GM19468 (cell line): ENCODE measurements at regions not wholly inside any gene's neighbourhood (a gene's known extent, or its start where the extent isn't known, plus 50 kb on each side); places are given as distances from the start of the nearest gene placed in this dataset.
"Not testable (repeated sequence)": the region's sequence is repeated elsewhere in the genome, so short reads cannot be mapped to it uniquely, and the experiment has no call there.

Experiments
- ATAC-seq: cut with Tn5 transposase; IDR thresholded peaks from one replicate; pipeline ENCODE4 v1.9.1; 2021; ENCODE audit warnings: mild to moderate bottlenecking, moderate library complexity, moderate number of reproducible peaks; ENCODE audit not compliant: unreplicated experiment; ENCODE audit errors: extremely low read depth

DNA sequence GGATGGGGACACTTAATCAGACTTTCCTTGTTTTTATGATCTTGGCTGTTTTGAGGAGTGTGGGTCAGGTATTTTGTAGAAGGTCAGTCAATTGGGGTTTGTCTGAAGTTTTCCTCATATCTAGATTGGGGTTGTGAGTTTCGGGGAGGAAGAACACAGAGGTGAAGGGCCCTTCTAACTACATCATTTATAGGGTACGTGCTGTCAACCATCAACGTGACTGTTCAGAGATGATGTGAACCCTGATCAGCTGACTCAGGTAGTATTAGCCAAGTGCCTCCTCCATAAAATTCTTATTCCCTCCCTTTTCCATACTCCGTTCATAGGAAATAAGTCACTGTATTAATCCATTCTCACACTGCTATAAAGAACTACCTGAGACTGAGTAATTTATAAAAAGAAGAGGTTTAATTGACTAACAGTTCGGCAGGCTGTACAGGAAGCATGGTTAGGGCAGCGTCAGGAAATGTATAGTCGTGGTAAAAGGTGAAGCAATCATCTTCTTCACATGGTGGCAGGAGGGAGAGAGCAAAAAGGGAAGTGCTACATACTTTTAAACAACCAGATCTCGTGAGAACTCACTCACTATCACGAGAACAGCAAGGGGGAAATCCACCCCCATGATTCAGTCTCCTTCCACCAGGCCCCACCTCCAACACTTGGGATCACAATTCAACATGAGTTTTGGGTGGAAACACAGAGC is 547.1 kb upstream of the LINC00305 start:
- ATAC-seq = no peak

- no peak for ATAC-seq
Observed at GRCh38 chr18:64693766-64694165, 544.9 kb upstream of the LINC00305 start.

GRCh38 chr18:64692826-64693225 is 543.9 kb upstream of the LINC00305 start:
- no peak for ATAC-seq

DNA sequence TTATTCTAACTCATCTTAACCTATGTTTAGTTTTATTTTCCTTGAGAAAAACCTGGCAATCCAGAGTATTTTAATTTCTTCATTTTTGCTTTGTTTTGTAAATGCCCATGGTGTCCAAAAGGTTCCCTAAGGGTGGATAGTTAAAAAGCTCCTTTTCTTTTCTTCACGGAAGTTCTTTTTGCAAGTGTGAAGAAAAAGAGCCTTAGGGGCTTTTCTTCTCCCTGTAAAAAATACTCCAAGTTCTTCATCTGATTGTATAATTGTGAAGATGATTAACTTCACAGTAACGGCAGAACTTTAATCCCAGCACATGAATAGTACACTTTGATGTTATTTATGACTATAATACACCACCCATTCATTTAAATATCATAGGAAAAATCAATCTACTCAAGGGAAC is 530.2 kb upstream of the LINC00305 start:
- no peak for ATAC-seq

DNA sequence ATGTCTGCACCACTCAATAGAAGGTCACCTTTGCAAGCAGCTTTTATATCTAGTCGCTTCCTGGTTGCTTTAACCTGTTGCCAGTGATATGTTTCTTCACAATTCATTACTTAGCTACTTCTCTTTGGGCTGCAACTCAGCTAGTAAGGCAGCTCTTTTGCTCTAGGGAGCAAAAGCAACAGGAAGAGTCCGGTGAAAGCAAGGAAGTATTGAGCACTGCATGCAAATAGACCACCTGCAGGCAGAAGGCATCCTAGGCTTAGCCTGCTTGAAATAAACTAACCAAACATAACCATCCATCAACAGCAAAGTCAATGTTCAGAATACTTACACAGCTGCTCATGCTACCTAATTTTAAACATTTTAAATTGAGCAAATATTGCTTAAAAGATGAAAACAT is 529.2 kb upstream of the LINC00305 start:
- no peak for ATAC-seq

DNA sequence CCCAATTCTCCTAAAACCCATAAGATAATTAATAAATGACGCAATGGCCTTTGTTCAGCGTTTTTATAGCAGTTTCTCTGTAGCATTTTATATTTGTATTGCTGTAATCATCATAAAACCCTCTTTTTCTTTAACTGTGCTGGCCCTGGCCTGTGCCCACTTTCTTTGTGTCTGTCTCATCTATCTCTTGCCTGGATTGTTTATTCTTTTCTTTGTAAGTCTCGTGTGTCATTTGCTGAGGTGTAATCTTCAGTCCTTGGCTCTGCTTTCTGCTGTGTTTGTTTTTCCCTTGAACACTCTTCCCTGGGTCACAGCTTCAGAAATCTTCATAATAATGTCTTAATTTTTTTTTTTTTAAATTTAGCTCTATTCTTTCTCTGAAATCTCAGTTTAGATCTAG is 525.8 kb upstream of the LINC00305 start:
- ATAC-seq = no peak

DNA sequence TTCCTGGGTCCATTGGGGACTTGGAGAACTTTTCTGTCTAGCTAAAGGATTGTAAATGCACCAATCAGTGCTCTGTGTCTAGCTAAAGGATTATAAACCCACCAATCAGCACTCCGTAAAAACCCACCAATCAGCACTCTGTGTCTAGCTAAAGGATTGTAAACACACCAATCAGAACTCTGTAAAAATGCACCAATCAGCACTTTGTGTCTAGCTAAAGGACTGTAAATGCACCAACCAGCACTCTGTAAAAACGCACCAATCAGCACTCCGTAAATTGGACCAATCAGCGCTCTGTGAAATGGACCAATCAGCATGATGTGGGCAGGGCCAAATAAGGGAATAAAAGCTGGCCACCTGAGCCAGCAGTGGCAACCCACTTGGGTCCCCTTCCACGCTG is 522.4 kb upstream of the LINC00305 start:
- ATAC-seq = not testable (repeated sequence)

DNA sequence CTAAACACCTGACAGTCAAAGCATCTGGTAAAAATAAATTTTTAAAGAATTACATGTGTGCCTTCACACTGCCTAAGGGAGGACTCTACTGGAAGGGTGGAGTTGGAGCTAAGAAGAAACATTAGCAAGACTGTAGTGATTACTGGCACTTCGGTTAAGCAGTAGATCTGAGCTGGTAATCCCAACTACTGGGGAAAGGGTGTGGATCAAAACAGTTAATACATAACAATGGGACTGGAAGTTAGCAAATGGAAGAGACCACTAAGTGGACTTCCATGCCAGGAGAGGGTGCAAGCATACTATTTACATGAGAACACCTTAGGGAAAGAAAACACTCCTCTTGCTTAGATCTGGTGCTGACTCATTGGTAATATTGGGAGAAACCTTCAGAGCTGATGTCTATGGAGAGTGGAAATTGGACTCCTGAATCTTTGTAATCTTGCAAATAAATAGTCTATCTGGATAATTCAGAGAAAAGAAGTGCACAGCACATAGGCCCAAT is 519.6 kb upstream of the LINC00305 start:
- no peak for ATAC-seq

DNA sequence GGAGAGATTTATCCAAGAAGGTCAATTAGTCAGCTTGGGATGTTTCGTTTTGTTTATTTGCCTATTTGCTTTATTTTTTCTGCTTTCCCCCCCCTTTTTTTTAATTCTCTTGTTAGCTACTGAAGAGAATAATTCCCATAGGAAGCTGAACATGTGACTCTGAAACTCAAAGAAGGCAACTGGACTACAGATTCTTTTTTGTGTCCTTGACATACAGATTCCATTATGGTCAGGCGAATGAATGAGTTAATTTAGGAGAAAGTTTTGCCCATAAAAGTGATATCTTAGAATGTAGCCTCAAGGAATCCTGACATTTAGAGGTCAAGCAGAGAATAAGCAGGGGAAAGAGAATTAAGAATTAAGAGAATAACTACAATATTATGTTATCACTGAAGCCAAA is 514.2 kb upstream of the LINC00305 start:
- no peak for ATAC-seq

- ATAC-seq = no peak
Observed at GRCh38 chr18:64659196-64659595, 510.3 kb upstream of the LINC00305 start.

GRCh38 chr18:64653068-64653467 is 504.2 kb upstream of the LINC00305 start:
- no peak for ATAC-seq

GRCh38 chr18:64650068-64650467 is 501.2 kb upstream of the LINC00305 start:
- no peak for ATAC-seq

DNA sequence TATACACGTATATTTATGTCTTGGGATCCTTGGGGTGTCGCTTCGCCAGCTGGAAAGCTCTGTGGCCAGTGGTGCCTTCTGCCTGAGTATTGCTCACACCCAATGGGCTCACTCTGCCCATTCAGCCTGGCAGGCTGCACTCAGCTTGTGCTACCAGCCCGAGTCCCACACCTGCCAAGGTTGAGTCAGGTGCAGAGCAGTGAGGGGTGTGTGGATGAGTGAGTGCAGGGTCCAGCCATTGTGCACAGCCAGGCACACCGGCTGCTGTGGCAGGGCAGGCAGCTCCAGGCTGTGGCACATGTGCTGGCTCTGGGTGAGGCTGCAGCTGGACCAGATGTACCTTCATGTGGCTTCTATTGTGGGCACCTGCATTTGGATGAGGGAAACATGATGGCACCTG is 496.9 kb upstream of the LINC00305 start:
- ATAC-seq = no peak

GRCh38 chr18:64639536-64639935 is 490.6 kb upstream of the LINC00305 start:
- ATAC-seq = no peak

GRCh38 chr18:64620971-64621560 is 472.2 kb upstream of the LINC00305 start:
- no peak for ATAC-seq

DNA sequence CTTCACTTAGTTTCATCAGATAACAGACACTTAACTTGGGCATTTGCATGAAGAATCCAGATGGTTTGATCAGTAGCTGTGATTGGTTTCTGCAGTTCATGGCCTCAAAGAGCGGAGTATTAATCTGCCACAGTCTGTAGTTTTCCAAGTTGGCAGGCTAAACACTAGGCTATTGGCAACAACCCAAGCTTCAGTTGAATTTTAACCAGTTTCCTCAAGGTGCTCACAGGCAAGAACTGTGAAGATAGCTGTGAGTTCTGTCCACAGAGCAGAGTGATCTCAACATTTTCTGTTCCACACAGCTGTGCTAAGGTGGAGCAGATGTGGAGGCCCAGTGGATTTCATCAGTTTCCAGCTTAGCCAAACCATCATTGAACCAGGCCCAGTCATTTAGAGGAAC is 469.5 kb upstream of the LINC00305 start:
- ATAC-seq = no peak

DNA sequence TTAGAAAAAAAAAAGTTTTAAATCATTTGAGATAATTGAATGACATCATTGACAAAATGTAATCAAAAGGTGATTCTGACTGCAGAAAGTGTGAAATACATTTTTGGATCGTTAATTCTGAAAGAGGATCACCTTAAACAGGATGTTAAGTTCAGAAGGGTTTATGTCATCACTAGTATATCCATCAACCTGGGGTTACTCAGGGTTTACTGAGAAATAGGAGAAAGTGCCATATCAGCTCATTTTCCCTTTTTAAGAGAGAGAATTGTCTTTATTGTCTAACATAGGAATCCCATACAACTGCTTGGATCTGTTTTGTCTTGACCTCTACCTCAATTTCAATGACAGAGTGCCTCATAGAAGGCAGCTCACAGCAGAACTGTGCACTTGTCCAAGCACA is 466.1 kb upstream of the LINC00305 start:
- no peak for ATAC-seq

DNA sequence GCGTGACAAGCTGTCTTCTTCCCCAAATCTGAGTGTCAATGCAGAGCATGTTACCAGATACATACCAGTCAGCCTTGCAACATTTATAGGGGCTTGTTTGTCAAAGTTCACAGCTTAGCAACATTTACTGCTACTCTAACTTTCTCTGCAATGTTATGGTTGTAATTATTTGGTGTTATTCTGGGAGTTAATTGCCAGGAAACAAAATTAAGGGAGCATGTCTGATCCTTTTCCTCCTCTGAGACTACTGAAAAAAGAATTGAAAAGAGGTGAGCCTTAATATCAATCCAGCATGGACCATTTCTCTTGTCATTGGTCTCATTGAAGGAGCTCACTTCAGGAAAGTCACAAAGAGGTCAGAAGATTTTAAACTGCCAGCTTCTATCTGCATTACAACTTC is 465.6 kb upstream of the LINC00305 start:
- no peak for ATAC-seq

GRCh38 chr18:64592246-64592645 is 443.4 kb upstream of the LINC00305 start:
- no peak for ATAC-seq

- no peak for ATAC-seq
Observed at GRCh38 chr18:64589000-64589399, 440.1 kb upstream of the LINC00305 start.

DNA sequence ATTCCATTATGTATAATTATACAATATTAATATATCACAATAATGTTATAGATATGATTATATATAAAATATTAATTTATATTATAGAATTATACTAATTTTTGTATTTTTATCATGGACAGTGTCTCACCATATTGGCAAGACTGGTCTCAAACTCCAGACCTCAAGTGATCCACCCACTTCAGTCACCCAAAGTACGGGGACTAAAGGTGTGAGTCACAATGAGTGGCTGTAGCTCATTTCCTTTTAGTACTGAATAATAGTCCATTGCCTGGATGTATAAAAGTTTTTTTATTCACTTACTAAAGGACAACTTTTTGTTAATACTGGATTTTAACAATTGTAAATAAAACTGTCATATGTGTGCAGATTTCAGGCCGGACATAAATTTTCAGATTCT is 417.6 kb upstream of the LINC00305 start:
- ATAC-seq = no peak

DNA sequence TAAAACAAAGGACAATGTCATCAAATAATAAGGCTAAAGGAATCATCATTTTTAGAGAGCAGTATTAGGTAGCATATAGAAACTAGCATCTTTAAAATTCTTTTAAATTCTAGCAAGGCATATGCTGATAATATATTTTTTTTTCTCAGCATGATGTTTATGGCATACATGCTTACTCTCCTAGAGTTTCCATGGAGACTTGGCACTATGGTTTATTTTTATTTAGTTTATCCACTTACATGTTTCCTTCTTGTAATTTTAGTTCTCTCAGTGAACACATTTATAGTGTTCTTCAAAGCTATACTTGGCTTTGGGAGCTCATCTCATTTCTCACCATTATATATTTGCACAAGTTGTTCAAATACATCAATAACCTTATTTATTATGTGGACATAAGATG is 413.8 kb upstream of the LINC00305 start:
- ATAC-seq = no peak
